HCT116 (cell line): ENCODE measurements at regions not wholly inside any gene's neighbourhood (a gene's known extent, or its start where the extent isn't known, plus 50 kb on each side); places are given as distances from the start of the nearest gene placed in this dataset.

Source experiments
- ATAC-seq: fragments of 200-7000 bp; cut with Tn5 transposase; 2 replicates; pipeline ENCODE4 v1.9.1; 2020; ENCODE audit warnings: mild to moderate bottlenecking, moderate library complexity
- BruUV-seq: library from RNA; stranded (reverse); fragments of 400-500 nt; replicated peaks from 2 replicates; lab custom pipeline; 2021; lab: Mats Ljungman, UMichigan
- CTCF ChIA-PET: fragments of 300-600 bp; sonication (Branson Sonifier 250); formaldehyde crosslinking; loops from one replicate; lab custom pipeline; 2021; ENCODE audit warnings: antibody characterized with exemption; lab: Charles Lee
- POLR2A ChIA-PET: fragments of 300-600, 350-600 bp; sonication (Branson Sonifier 250); formaldehyde crosslinking; loops from one replicate; lab custom pipeline; 2021; ENCODE audit warnings: antibody characterized with exemption; lab: Charles Lee
- RAD21 ChIA-PET, 2 experiments: fragments of 300-600 bp; sonication (Branson Sonifier 250); formaldehyde crosslinking; loops; one replicate each; lab custom pipeline; 2023; ENCODE audit warnings: low total read pairs in 2 of 2; ENCODE audit not compliant: uncharacterized antibody in 2 of 2, unreplicated experiment in 2 of 2, low non-redundant PET in 1 of 2; lab: Charles Lee
- DNase-seq: peaks from one replicate; pipeline ENCODE4 v3.0.0-alpha.2; 2010; ENCODE audit warnings: low read depth, low spot score
- H2AFZ ChIP-seq: fragments of 200-600 bp; shearing (Covaris generic), sonication (generic); 2 replicates; pipeline ENCODE4 v1.6.1; 2017; ENCODE audit warnings: low read depth, mixed run types, mixed read lengths, antibody characterized with exemption, low read length; ENCODE audit not compliant: poor library complexity, severe bottlenecking
- H3K27ac ChIP-seq: 2 replicates; pipeline ENCODE4 v1.5.1; 2012; ENCODE audit warnings: low read depth, low read length
- H3K27me3 ChIP-seq: fragments of 200-600 bp; sonication (generic); 2 replicates; pipeline ENCODE4 v1.6.1; 2016; ENCODE audit warnings: mixed run types, low read length, mixed read lengths; ENCODE audit not compliant: insufficient read depth
- H3K36me3 ChIP-seq, 2 experiments: fragments of 200-500 bp in 1 of 2; fragments of 200-600 bp in 1 of 2; sonication (Bioruptor generic) in 1 of 2; sonication (generic) in 1 of 2; 2 replicates each; pipeline versions ENCODE4 v1.5.1 to v1.6.1; 2014 to 2016; ENCODE audit warnings: low read length in 2 of 2, inconsistent platforms in 1 of 2, mixed read lengths in 1 of 2, mixed run types in 1 of 2; ENCODE audit not compliant: insufficient read depth in 2 of 2, control insufficient read depth in 1 of 2
- H3K4me1 ChIP-seq, 2 experiments: fragments of 200-600 bp in 1 of 2; sonication (generic) in 1 of 2; 2 replicates each; pipeline versions ENCODE4 v1.5.1 to v1.6.1; 2012 to 2017; ENCODE audit warnings: low read length in 2 of 2, inconsistent platforms in 1 of 2, mild to moderate bottlenecking in 1 of 2, mixed read lengths in 1 of 2, mixed run types in 1 of 2, moderate library complexity in 1 of 2; ENCODE audit not compliant: insufficient read depth in 2 of 2, control insufficient read depth in 1 of 2
- H3K4me2 ChIP-seq: fragments of 200-600 bp; sonication (generic); 2 replicates; pipeline ENCODE4 v1.6.1; 2017; ENCODE audit warnings: mixed run types, low read length, mixed read lengths
- H3K4me3 ChIP-seq, 2 experiments: fragments of 200-600 bp in 1 of 2; sonication (generic) in 1 of 2; replicated peaks in 1 of 2; 2 replicates each; pipeline ENCODE4 v1.5.1; 2011 to 2016; ENCODE audit warnings: low read length in 2 of 2, control low read depth in 1 of 2, low read depth in 1 of 2, mild to moderate bottlenecking in 1 of 2, mixed read lengths in 1 of 2, mixed run types in 1 of 2
- H3K79me2 ChIP-seq: fragments of 200-600 bp; sonication (generic); 2 replicates; pipeline ENCODE4 v1.6.1; 2017; ENCODE audit warnings: mild to moderate bottlenecking, mixed run types, low read length, moderate library complexity, mixed read lengths; ENCODE audit not compliant: insufficient read depth
- H3K9ac ChIP-seq: fragments of 200-600 bp; sonication (generic); 2 replicates; pipeline ENCODE4 v1.6.1; 2016; ENCODE audit warnings: low read length, mixed read lengths
- H3K9me2 ChIP-seq: fragments of 200-600 bp; sonication (generic), shearing (Covaris generic); 2 replicates; pipeline ENCODE4 v1.6.1; 2017; ENCODE audit warnings: mixed run types, mild to moderate bottlenecking, moderate library complexity; ENCODE audit not compliant: insufficient read depth
- H3K9me3 ChIP-seq, 2 experiments: fragments of 200-500 bp in 1 of 2; fragments of 200-600 bp in 1 of 2; sonication (Bioruptor generic) in 1 of 2; sonication (generic) in 1 of 2; 2 replicates each; pipeline ENCODE4 v1.6.1; 2014 to 2017; ENCODE audit warnings: low read length in 2 of 2, mixed read lengths in 2 of 2, inconsistent platforms in 1 of 2, low read depth in 1 of 2, mild to moderate bottlenecking in 1 of 2, mixed run types in 1 of 2, moderate library complexity in 1 of 2; ENCODE audit not compliant: control insufficient read depth in 1 of 2, insufficient read depth in 1 of 2
- H4K20me1 ChIP-seq: fragments of 200-600 bp; sonication (generic), shearing (Covaris generic); 2 replicates; pipeline ENCODE4 v1.6.1; 2017; ENCODE audit warnings: mixed run types, mild to moderate bottlenecking, moderate library complexity; ENCODE audit not compliant: insufficient read depth
- EGR1 ChIP-seq: IDR thresholded peaks from 2 replicates; pipeline ENCODE4 v1.6.1; 2012; ENCODE audit warnings: low read depth
- ELF1 ChIP-seq: IDR thresholded peaks from 2 replicates; pipeline ENCODE4 v1.6.1; 2012; ENCODE audit warnings: low read depth, borderline replicate concordance
- EZH2phosphoT487 ChIP-seq: fragments of 200-600 bp; IDR thresholded peaks from 2 replicates; pipeline ENCODE4 v1.6.1; 2018; ENCODE audit warnings: antibody characterized with exemption, borderline replicate concordance
- FOSL1 ChIP-seq: IDR thresholded peaks from 2 replicates; pipeline ENCODE4 v1.6.1; 2012; ENCODE audit warnings: low read depth
- JUND ChIP-seq: IDR thresholded peaks from 2 replicates; pipeline ENCODE4 v1.6.1; 2012
- POLR2A ChIP-seq: IDR thresholded peaks from 2 replicates; pipeline ENCODE4 v1.7.0; 2011; ENCODE audit warnings: borderline replicate concordance; ENCODE audit not compliant: insufficient read depth, insufficient read length; ENCODE audit errors: extremely low read depth
- REST ChIP-seq: IDR thresholded peaks from 2 replicates; pipeline ENCODE4 v1.6.1; 2012; ENCODE audit warnings: low read depth
- SP1 ChIP-seq: IDR thresholded peaks from 2 replicates; pipeline ENCODE4 v1.6.1; 2012; ENCODE audit warnings: low read depth
- ZFX ChIP-seq: fragments of 450-650 bp; IDR thresholded peaks from 2 replicates; pipeline ENCODE4 v1.6.1; 2017
- ZNF274 ChIP-seq: fragments of 200-500 bp; sonication (Bioruptor generic); IDR thresholded peaks from 2 replicates; pipeline ENCODE4 v1.6.1; 2014; ENCODE audit warnings: mild to moderate bottlenecking, low read depth, low read length, inconsistent platforms
- intact Hi-C: fragments of 100-400 bp; cut with micrococcal nuclease; formaldehyde crosslinking; loops from 2 replicates; pipeline ENCODE4 v1.10.0; 2022
- TF ChIP-seq, protein P1 (sequence below): IDR thresholded peaks from 2 replicates; pipeline ENCODE4 v1.6.1; 2012
- TF ChIP-seq, protein P2 (sequence below): IDR thresholded peaks from 2 replicates; pipeline ENCODE4 v1.6.1; 2012
- TF ChIP-seq, protein P3 (sequence below), 3 experiments: fragments of 200-600 bp in 1 of 3; sonication (generic) in 1 of 3; IDR thresholded peaks in 2 of 3; conservative IDR thresholded peaks in 1 of 3; 2 replicates each; pipeline ENCODE4 v1.5.1; 2012 to 2017; ENCODE audit warnings: low read depth in 2 of 3, low read length in 2 of 3, antibody characterized with exemption in 1 of 3, borderline replicate concordance in 1 of 3, control low read depth in 1 of 3, mild to moderate bottlenecking in 1 of 3, mixed read lengths in 1 of 3, mixed run types in 1 of 3, moderate library complexity in 1 of 3; ENCODE audit not compliant: insufficient read depth in 1 of 3

GRCh38 chr20:39799366-39799965 lies 837.3 kb downstream of the DHX35 start:
- H3K4me1 ChIP-seq = no peaks in the 10 kb centered on the region
- no peaks in the 10 kb centered on the region for H3K9me2 ChIP-seq
- no peaks in the 10 kb centered on the region for H4K20me1 ChIP-seq
- H3K27ac ChIP-seq = no peak overlapping the region
- H2AFZ ChIP-seq = no peak overlapping the region
- peaks cover 0 to 4% of the 10 kb centered on the region in 2 experiments; a peak in 2 of 4 replicates for H3K9me3 ChIP-seq
- intact Hi-C loops = no loop called here
- DNase-seq = no peak
- TF ChIP-seq, protein P1, sequence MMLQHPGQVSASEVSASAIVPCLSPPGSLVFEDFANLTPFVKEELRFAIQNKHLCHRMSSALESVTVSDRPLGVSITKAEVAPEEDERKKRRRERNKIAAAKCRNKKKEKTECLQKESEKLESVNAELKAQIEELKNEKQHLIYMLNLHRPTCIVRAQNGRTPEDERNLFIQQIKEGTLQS = no peak
- TF ChIP-seq EGR1 (no peak), ZFX (no peak)
- TF ChIP-seq, all 23 proteins: peak for 0
- Histone ChIP-seq H3K36me3 (no peaks in the 10 kb centered on the region), H3K79me2 (no peaks in the 10 kb centered on the region), H3K9ac (no peak overlapping the region), H3K4me3 (no peak overlapping the region), H3K27me3 (no peaks in the 10 kb centered on the region), H3K4me2 (no peak overlapping the region)
- ATAC-seq = no peak
- ChIA-PET CTCF (no interaction called here), RAD21 (no interaction called here), POLR2A (no interaction called here)
- BruUV-seq = no TSS peak

- DNase-seq = no peak
- Histone ChIP-seq H3K27ac (no peak overlapping the region), H3K9me3 (peaks cover 0 to 8% of the 10 kb centered on the region in 2 experiments; a peak in 2 of 4 replicates), H3K4me2 (no peak overlapping the region), H3K4me1 (no peaks in the 10 kb centered on the region), H3K79me2 (no peaks in the 10 kb centered on the region), H3K27me3 (no peaks in the 10 kb centered on the region), H2AFZ (no peak overlapping the region), H4K20me1 (no peaks in the 10 kb centered on the region), H3K9me2 (no peaks in the 10 kb centered on the region), H3K36me3 (no peaks in the 10 kb centered on the region), H3K4me3 (no peak overlapping the region), H3K9ac (no peak overlapping the region)
- ATAC-seq = no peak
- BruUV-seq = no TSS peak
- ChIA-PET RAD21 (no interaction called here), POLR2A (no interaction called here), CTCF (no interaction called here)
- intact Hi-C loops = no loop called here
- TF ChIP-seq JUND (no peak), ZNF274 (no peak), SP1 (no peak), REST (no peak), POLR2A (no peak), ELF1 (no peak), FOSL1 (no peak), EZH2phosphoT487 (no peak)
- TF ChIP-seq, protein P2, sequence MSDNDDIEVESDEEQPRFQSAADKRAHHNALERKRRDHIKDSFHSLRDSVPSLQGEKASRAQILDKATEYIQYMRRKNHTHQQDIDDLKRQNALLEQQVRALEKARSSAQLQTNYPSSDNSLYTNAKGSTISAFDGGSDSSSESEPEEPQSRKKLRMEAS = no peak
- TF ChIP-seq, protein P3, sequence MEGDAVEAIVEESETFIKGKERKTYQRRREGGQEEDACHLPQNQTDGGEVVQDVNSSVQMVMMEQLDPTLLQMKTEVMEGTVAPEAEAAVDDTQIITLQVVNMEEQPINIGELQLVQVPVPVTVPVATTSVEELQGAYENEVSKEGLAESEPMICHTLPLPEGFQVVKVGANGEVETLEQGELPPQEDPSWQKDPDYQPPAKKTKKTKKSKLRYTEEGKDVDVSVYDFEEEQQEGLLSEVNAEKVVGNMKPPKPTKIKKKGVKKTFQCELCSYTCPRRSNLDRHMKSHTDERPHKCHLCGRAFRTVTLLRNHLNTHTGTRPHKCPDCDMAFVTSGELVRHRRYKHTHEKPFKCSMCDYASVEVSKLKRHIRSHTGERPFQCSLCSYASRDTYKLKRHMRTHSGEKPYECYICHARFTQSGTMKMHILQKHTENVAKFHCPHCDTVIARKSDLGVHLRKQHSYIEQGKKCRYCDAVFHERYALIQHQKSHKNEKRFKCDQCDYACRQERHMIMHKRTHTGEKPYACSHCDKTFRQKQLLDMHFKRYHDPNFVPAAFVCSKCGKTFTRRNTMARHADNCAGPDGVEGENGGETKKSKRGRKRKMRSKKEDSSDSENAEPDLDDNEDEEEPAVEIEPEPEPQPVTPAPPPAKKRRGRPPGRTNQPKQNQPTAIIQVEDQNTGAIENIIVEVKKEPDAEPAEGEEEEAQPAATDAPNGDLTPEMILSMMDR (IDR thresholded peaks at IDR 0.05 in 2 of 3, conservative IDR thresholded peaks at IDR 0.05 in 1 of 3; ENCODE audit: borderline replicate concordance in 1 of 3, insufficient read depth in 1 of 3, low read depth in 2 of 3, low read length in 2 of 3) = no peak
- TF ChIP-seq, protein P1 = no peak
Observed at GRCh38 chr20:39795401-39796272, 833.5 kb downstream of the DHX35 start.
